KMS-11 (cell line): ENCODE measurements at regions not wholly inside any gene's neighbourhood (a gene's known extent, or its start where the extent isn't known, plus 50 kb on each side); places are given as distances from the start of the nearest gene placed in this dataset.
"Not testable (repeated sequence)": the region's sequence is repeated elsewhere in the genome, so short reads cannot be mapped to it uniquely, and the experiment has no call there.

Experiments used
- H2AFZ ChIP-seq: fragments of 200-600 bp; sonication (generic); 2 replicates; pipeline ENCODE4 v1.6.1; 2016; ENCODE audit warnings: antibody characterized with exemption, mixed run types, low read depth
- H3K27ac ChIP-seq: fragments of 200-600 bp; sonication (generic); 2 replicates; pipeline ENCODE4 v1.6.1; 2016; ENCODE audit warnings: mild to moderate bottlenecking, mixed run types
- H3K27me3 ChIP-seq: fragments of 200-600 bp; sonication (generic); 2 replicates; pipeline ENCODE4 v1.6.1; 2017; ENCODE audit warnings: mild to moderate bottlenecking, low read depth, mixed run types, moderate library complexity; ENCODE audit not compliant: insufficient read depth
- H3K36me3 ChIP-seq: fragments of 200-600 bp; sonication (generic); 2 replicates; pipeline ENCODE4 v1.6.1; 2017; ENCODE audit warnings: mild to moderate bottlenecking, mixed run types; ENCODE audit not compliant: insufficient read depth
- H3K4me1 ChIP-seq: fragments of 200-600 bp; sonication (generic); 2 replicates; pipeline ENCODE4 v1.6.1; 2016; ENCODE audit warnings: mild to moderate bottlenecking, low read depth, mixed run types; ENCODE audit not compliant: poor library complexity, severe bottlenecking
- H3K4me2 ChIP-seq: fragments of 200-600 bp; sonication (generic); 2 replicates; pipeline ENCODE4 v1.7.0; 2016; ENCODE audit warnings: mild to moderate bottlenecking, mixed run types
- H3K4me3 ChIP-seq: fragments of 200-600 bp; sonication (generic); IDR thresholded peaks from 2 replicates; pipeline ENCODE4 v1.6.1; 2017; ENCODE audit warnings: low read depth, low read length, mixed read lengths; ENCODE audit not compliant: insufficient read depth
- H3K79me2 ChIP-seq: fragments of 200-600 bp; sonication (generic); 2 replicates; pipeline ENCODE4 v1.6.1; 2016; ENCODE audit warnings: low read depth, mixed run types; ENCODE audit not compliant: insufficient read depth
- H3K9ac ChIP-seq: fragments of 200-600 bp; sonication (generic); 2 replicates; pipeline ENCODE4 v1.6.1; 2016; ENCODE audit warnings: mild to moderate bottlenecking, mixed run types
- H4K20me1 ChIP-seq: fragments of 200-600 bp; sonication (generic); 2 replicates; pipeline ENCODE4 v1.6.1; 2016; ENCODE audit warnings: mild to moderate bottlenecking, mixed run types; ENCODE audit not compliant: insufficient read depth
- CTCF ChIP-seq: fragments of 200-600 bp; sonication (generic); conservative IDR thresholded peaks from 2 replicates; pipeline ENCODE4 v1.6.1; 2017; ENCODE audit warnings: low read depth, mild to moderate bottlenecking, antibody characterized with exemption, low read length, moderate library complexity, mixed read lengths

GRCh38 chr5:158194561-158194976 is 335.6 kb upstream of the CLINT1 start:
- H4K20me1 ChIP-seq, result no peaks in the 10 kb centered on the region
- H3K79me2 ChIP-seq, result no peaks in the 10 kb centered on the region
- no peak overlapping the region for H3K4me3 ChIP-seq
- no peaks in the 10 kb centered on the region for H3K36me3 ChIP-seq
- TF ChIP-seq CTCF, result no peak
- H3K27ac ChIP-seq, result no peak overlapping the region
- H3K4me1 ChIP-seq, result no peaks in the 10 kb centered on the region
- no peaks in the 10 kb centered on the region for H3K27me3 ChIP-seq
- no peak overlapping the region for H3K9ac ChIP-seq
- H2AFZ ChIP-seq, result no peak overlapping the region
- no peak overlapping the region for H3K4me2 ChIP-seq

- not testable (repeated sequence) for H3K4me3 ChIP-seq, H3K27me3 ChIP-seq, H2AFZ ChIP-seq, H3K9ac ChIP-seq, H3K79me2 ChIP-seq, H4K20me1 ChIP-seq, H3K36me3 ChIP-seq, H3K27ac ChIP-seq, H3K4me2 ChIP-seq, H3K4me1 ChIP-seq
These were observed 334.4 kb upstream of the CLINT1 start for GRCh38 chr5:158193395-158193794.

GRCh38 chr5:158180407-158180806 is 321.5 kb upstream of the CLINT1 start:
- no peak overlapping the region for H3K9ac ChIP-seq
- no peaks in the 10 kb centered on the region for H4K20me1 ChIP-seq
- TF ChIP-seq CTCF, result no peak
- H2AFZ ChIP-seq, result no peak overlapping the region
- no peaks in the 10 kb centered on the region for H3K36me3 ChIP-seq
- H3K79me2 ChIP-seq, result no peaks in the 10 kb centered on the region
- H3K4me2 ChIP-seq, result no peak overlapping the region
- no peaks in the 10 kb centered on the region for H3K4me1 ChIP-seq
- H3K27me3 ChIP-seq, result no peaks in the 10 kb centered on the region
- H3K27ac ChIP-seq, result no peak overlapping the region
- H3K4me3 ChIP-seq, result no peak overlapping the region

GRCh38 chr5:158179271-158179670 is 320.3 kb upstream of the CLINT1 start:
- Histone ChIP-seq H4K20me1 (no peaks in the 10 kb centered on the region), H3K27ac (no peak overlapping the region), H3K4me1 (no peaks in the 10 kb centered on the region), H3K27me3 (no peaks in the 10 kb centered on the region), H3K79me2 (no peaks in the 10 kb centered on the region), H2AFZ (no peak overlapping the region), H3K4me3 (no peak overlapping the region), H3K4me2 (no peak overlapping the region), H3K9ac (no peak overlapping the region), H3K36me3 (no peaks in the 10 kb centered on the region)
- TF ChIP-seq CTCF, result no peak

- Histone ChIP-seq H3K9ac (no peak overlapping the region), H3K27ac (no peak overlapping the region), H3K27me3 (no peaks in the 10 kb centered on the region), H3K36me3 (no peaks in the 10 kb centered on the region), H4K20me1 (no peaks in the 10 kb centered on the region), H3K4me2 (no peak overlapping the region), H3K4me1 (no peaks in the 10 kb centered on the region), H3K79me2 (no peaks in the 10 kb centered on the region), H2AFZ (no peak overlapping the region), H3K4me3 (no peak overlapping the region)
- no peak for TF ChIP-seq CTCF
These were observed 319.6 kb upstream of the CLINT1 start for GRCh38 chr5:158178535-158178934.
